ENCODE measurements at regions not wholly inside any gene's neighbourhood (a gene's known extent, or its start where the extent isn't known, plus 50 kb on each side); places are given as distances from the start of the nearest gene placed in this dataset.

GRCh38 chr7:109522585-109522984 lies 952.9 kb downstream of the DNAJB9 start:
- TF ChIP-seq POLR2A (IDR thresholded peaks at IDR 0.05): no peak
- no peak for TF ChIP-seq CTCF (IDR thresholded peaks at IDR 0.05)
- no peak for TF ChIP-seq POLR2AphosphoS5 (IDR thresholded peaks at IDR 0.05)
